AG09319 (cell line): ENCODE measurements at regions not wholly inside any gene's neighbourhood (a gene's known extent, or its start where the extent isn't known, plus 50 kb on each side); places are given as distances from the start of the nearest gene placed in this dataset.

Experiments used
- DNase-seq: peaks from one replicate; pipeline ENCODE4 v3.0.0-alpha.2; 2010; ENCODE audit warnings: low read depth; ENCODE audit errors: extremely low read depth
- TF ChIP-seq, protein P1 (sequence below): IDR thresholded peaks from 2 replicates; pipeline ENCODE4 v1.5.1; 2011; ENCODE audit warnings: low read depth, mild to moderate bottlenecking, inconsistent platforms, low read length, moderate library complexity

DNA sequence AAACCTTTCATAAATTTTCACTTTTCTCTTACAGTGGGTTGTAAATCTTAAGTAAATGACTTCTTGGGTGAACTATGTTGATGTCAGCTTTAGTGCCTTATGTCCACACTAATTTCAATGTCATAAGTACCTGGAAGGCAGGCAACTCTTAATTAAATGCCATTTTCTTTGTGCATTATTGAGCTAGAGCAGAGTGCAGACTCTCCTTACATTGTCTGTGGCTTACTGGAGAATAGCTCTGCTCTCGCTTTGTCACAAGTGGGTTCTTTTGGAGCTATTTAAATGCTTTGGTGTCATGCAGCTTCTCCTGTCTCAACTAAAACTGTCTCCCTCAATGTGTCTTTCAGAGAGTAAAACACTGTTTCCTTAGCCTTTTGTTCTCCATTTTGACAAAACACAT is 411.6 kb downstream of the STIM2 start:
- TF ChIP-seq, protein P1, sequence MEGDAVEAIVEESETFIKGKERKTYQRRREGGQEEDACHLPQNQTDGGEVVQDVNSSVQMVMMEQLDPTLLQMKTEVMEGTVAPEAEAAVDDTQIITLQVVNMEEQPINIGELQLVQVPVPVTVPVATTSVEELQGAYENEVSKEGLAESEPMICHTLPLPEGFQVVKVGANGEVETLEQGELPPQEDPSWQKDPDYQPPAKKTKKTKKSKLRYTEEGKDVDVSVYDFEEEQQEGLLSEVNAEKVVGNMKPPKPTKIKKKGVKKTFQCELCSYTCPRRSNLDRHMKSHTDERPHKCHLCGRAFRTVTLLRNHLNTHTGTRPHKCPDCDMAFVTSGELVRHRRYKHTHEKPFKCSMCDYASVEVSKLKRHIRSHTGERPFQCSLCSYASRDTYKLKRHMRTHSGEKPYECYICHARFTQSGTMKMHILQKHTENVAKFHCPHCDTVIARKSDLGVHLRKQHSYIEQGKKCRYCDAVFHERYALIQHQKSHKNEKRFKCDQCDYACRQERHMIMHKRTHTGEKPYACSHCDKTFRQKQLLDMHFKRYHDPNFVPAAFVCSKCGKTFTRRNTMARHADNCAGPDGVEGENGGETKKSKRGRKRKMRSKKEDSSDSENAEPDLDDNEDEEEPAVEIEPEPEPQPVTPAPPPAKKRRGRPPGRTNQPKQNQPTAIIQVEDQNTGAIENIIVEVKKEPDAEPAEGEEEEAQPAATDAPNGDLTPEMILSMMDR = no peak

DNA sequence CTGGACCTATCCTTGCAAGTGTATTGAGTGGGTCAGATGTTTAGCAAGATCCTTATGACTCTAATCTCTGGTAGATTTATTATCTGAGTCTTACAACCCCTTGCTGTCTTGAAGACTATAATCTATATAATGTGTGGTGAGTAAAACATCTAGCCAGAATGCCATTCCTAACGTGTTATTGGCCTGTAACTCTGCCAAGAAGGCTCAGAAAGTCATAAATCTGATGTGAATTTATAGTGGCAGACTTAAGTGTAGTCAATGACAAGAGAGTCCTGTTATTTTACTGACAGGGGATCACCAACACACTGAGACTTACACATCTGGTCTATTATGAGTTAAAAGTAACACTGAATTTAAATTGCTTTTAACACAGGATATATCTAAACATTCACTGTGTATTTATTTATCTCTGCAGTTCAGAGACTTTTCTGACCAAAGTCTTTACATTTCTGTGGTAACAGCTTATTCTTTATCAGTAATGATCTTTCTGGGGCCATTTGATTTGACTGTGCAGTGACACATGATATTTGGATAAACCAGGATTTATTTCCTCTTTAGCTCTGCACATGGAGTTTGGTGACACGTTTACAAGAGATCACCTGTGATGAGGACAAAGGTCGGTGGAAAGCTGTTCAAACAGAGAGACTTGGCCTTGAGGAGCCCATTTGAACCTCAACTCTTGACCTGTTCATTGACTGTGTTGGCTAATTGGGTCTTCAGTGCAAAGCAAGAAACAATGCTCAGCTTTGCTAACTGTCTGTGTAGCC is 415.8 kb downstream of the STIM2 start:
- no peak for DNase-seq
- TF ChIP-seq, protein P1 = no peak

More for the DNA sequence above, 411.6 kb downstream of the STIM2 start:
- no peak for DNase-seq

DNA sequence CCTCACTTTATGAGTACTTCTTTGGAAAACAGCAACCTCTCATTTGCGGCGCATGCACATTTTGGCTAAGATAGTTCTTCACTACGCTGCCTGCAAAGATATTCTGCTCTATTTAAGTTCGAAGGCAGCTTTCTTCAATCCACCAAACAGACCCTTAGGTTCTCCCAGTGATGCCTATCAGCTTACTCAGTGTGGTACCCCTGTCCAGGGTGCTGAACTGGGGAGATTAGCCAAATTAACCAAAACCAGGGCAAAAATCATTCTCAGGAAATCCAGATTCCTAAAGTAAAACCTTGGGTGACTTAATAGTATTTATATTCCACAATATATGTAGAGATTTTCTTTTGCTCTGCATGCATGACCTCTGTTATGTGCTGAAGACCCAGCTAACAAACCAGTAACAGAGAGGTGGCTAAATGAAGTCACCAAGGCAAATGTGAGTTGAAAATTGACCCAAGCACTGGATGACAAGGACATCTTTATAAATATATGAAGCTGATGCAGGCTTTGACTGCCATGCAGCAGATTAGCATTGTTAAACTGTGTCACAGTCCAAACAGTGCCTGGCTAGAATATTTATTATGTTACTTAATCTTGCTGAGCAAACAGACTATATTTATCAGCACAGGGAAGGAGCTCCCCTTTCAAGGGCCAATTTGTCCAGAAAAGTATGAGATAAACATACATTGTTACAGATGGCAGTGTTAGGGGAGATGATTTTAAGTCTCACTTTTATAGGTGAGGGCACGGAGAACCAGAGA is 418.2 kb downstream of the STIM2 start:
- DNase-seq = no peak
- TF ChIP-seq, protein P1 = no peak

DNA sequence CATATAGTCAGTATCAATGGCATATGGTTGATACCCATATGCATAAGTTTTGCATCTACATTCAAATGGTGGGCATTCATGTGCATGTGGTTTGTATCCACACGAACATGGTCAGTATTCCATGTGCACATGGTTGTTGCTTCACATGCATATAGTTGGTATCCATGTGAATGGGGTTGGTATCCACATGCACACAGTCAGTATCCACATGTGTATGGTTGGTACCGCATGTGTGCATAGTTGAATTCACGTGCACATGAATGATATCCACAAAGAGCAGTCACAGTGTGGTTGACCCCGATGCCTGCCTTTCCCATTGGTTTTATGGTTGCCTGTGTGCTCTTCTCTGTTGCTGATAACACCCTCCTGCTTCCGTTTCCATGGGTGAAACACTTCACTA is 427.9 kb downstream of the STIM2 start:
- DNase-seq = no peak
- TF ChIP-seq, protein P1 = no peak

DNA sequence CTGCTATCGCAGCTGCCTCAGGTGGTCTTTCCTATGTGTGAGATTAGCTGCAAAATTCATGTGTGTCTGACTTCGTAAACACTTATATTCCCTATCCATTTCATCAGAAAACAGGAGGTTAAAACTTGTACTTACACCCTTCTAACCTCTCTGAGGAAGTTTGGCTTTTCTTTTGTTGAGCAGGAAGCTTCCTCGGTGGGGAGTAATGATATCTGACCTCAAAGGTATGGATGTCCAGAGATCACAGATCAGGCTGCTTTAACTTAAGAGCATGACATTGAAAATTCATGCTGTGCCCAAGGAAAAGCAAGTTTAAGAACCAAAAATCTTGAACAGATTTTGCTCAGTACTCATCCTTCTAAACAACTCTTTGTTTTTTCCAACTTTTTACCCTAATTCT is 429.1 kb downstream of the STIM2 start:
- TF ChIP-seq, protein P1 = no peak
- no peak for DNase-seq

DNA sequence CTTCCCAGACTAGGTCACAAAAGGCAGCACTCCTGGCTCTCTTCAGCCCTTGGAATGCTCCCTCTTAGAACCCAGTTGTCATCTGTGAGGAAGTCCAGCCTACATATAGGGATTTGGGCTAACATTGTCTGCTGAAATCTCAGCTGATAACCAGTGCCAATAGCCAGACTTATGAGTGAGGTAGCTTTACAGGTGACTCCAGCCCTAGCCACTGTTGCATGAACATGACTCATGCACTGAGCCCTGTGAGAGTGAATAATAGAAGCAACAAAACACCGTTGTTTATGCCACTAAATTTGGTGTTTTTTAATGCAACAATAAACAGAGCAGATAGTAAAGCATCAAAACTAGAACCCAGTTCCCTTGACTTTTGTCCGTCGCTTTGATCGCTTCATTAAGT is 433.2 kb downstream of the STIM2 start:
- TF ChIP-seq, protein P1 = no peak
- no peak for DNase-seq

DNA sequence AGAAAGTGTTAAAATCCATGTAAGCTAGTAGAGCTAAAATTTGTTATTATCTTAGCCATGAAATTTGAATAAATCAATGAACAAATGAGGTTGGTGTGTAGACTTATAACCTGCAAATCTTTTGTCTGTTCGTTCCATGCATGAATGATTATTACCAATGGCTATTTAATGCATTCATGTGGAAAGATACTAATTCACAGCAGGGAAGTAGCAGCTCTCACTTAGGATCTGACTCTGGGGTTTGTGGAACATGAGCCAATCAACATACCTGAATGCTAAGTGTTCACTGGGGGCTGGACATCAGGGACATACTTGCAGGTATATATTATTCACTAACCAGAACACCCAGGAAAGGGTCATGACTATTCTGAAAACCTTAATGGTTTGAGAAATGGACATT is 444.1 kb downstream of the STIM2 start:
- no peak for DNase-seq
- TF ChIP-seq, protein P1 = no peak
